ENCODE measurements at regions not wholly inside any gene's neighbourhood (a gene's known extent, or its start where the extent isn't known, plus 50 kb on each side); places are given as distances from the start of the nearest gene placed in this dataset.
A peak's percentile ranks its signal among the peaks of the same experiment; 100 is the strongest.

- no peak for FAIRE-seq
- Histone ChIP-seq H3K9me3 (ENCODE audit: control insufficient read depth in 2 of 2, insufficient read depth in 1 of 2, low read depth in 1 of 2, low read length in 1 of 2) (no peaks in the 10 kb centered on the region), H3K27me3 (ENCODE audit: control insufficient read depth in 3 of 3, insufficient read depth in 3 of 3, low read length in 3 of 3) (no peaks in the 10 kb centered on the region), H3K4me3 (ENCODE audit: low read depth in 1 of 3, low read length in 3 of 3) (no peak overlapping the region), H3K36me3 (ENCODE audit: control insufficient read depth in 3 of 3, insufficient read depth in 2 of 3, low read depth in 1 of 3, low read length in 3 of 3) (no peaks in the 10 kb centered on the region), H3K4me1 (ENCODE audit: control insufficient read depth in 3 of 3, insufficient read depth in 2 of 3, low read depth in 1 of 3, low read length in 2 of 3) (peaks cover 0 to 12% (median 0%) of the 10 kb centered on the region in 3 donors), H3K27ac (ENCODE audit: low read depth in 1 of 3, low read length in 2 of 3) (no peak overlapping the region)
- DNase-seq: no peak
- 85 to 90% (median 88%) methylated on average over 10 of the region's 10 CpGs for WGBS, 3 donors
These were observed 102.0 kb upstream of the BOD1 start for GRCh38 chr5:173718469-173718868.

- Histone ChIP-seq H3K27ac (ENCODE audit: low read depth in 1 of 3, low read length in 2 of 3) (no peak overlapping the region), H3K4me1 (ENCODE audit: control insufficient read depth in 3 of 3, insufficient read depth in 2 of 3, low read depth in 1 of 3, low read length in 2 of 3) (peaks cover 0 to 12% (median 0%) of the 10 kb centered on the region in 3 donors), H3K36me3 (ENCODE audit: control insufficient read depth in 3 of 3, insufficient read depth in 2 of 3, low read depth in 1 of 3, low read length in 3 of 3) (no peaks in the 10 kb centered on the region), H3K4me3 (ENCODE audit: low read depth in 1 of 3, low read length in 3 of 3) (no peak overlapping the region), H3K9me3 (ENCODE audit: control insufficient read depth in 2 of 2, insufficient read depth in 1 of 2, low read depth in 1 of 2, low read length in 1 of 2) (no peaks in the 10 kb centered on the region), H3K27me3 (ENCODE audit: control insufficient read depth in 3 of 3, insufficient read depth in 3 of 3, low read length in 3 of 3) (no peaks in the 10 kb centered on the region)
- WGBS, 3 donors: 57 to 65% (median 63%) methylated on average over 10 of the region's 10 CpGs
- peak in 1 of 2 donors; percentile 42 for DNase-seq
- no peak for FAIRE-seq
These were observed 103.3 kb upstream of the BOD1 start for GRCh38 chr5:173719731-173720082.

- no peaks in the 10 kb centered on the region for H3K27me3 ChIP-seq (ENCODE audit: control insufficient read depth in 3 of 3, insufficient read depth in 3 of 3, low read length in 3 of 3)
- H3K36me3 ChIP-seq (ENCODE audit: control insufficient read depth in 3 of 3, insufficient read depth in 2 of 3, low read depth in 1 of 3, low read length in 3 of 3): no peaks in the 10 kb centered on the region
- peaks cover 0 to 12% (median 0%) of the 10 kb centered on the region in 3 donors for H3K4me1 ChIP-seq (ENCODE audit: control insufficient read depth in 3 of 3, insufficient read depth in 2 of 3, low read depth in 1 of 3, low read length in 2 of 3)
- WGBS, 3 donors: 76 to 93% (median 86%) methylated on average over 8 of the region's 8 CpGs
- FAIRE-seq: no peak
- H3K4me3 ChIP-seq (ENCODE audit: low read depth in 1 of 3, low read length in 3 of 3): no peak overlapping the region
- no peak overlapping the region for H3K27ac ChIP-seq (ENCODE audit: low read depth in 1 of 3, low read length in 2 of 3)
- H3K9me3 ChIP-seq (ENCODE audit: control insufficient read depth in 2 of 2, insufficient read depth in 1 of 2, low read depth in 1 of 2, low read length in 1 of 2): no peaks in the 10 kb centered on the region
- no peak for DNase-seq
These were observed 104.0 kb upstream of the BOD1 start for GRCh38 chr5:173720286-173720952.

GRCh38 chr5:173720953-173721600, 104.6 kb upstream of the BOD1 start:
- H3K4me3 ChIP-seq (ENCODE audit: low read depth in 1 of 3, low read length in 3 of 3): no peak overlapping the region
- FAIRE-seq (no peak), DNase-seq (no peak)
- peaks cover 0 to 12% (median 0%) of the 10 kb centered on the region in 3 donors for H3K4me1 ChIP-seq (ENCODE audit: control insufficient read depth in 3 of 3, insufficient read depth in 2 of 3, low read depth in 1 of 3, low read length in 2 of 3)
- no peaks in the 10 kb centered on the region for H3K36me3 ChIP-seq (ENCODE audit: control insufficient read depth in 3 of 3, insufficient read depth in 2 of 3, low read depth in 1 of 3, low read length in 3 of 3)
- H3K9me3 ChIP-seq (ENCODE audit: control insufficient read depth in 2 of 2, insufficient read depth in 1 of 2, low read depth in 1 of 2, low read length in 1 of 2): no peaks in the 10 kb centered on the region
- WGBS, 3 donors: 75 to 91% (median 90%) methylated on average over 7 of the region's 7 CpGs
- no peaks in the 10 kb centered on the region for H3K27me3 ChIP-seq (ENCODE audit: control insufficient read depth in 3 of 3, insufficient read depth in 3 of 3, low read length in 3 of 3)
- H3K27ac ChIP-seq (ENCODE audit: low read depth in 1 of 3, low read length in 2 of 3): no peak overlapping the region

- no peaks in the 10 kb centered on the region for H3K36me3 ChIP-seq (ENCODE audit: control insufficient read depth in 3 of 3, insufficient read depth in 2 of 3, low read depth in 1 of 3, low read length in 3 of 3)
- no peaks in the 10 kb centered on the region for H3K9me3 ChIP-seq (ENCODE audit: control insufficient read depth in 2 of 2, insufficient read depth in 1 of 2, low read depth in 1 of 2, low read length in 1 of 2)
- WGBS, 3 donors: 80 to 90% (median 84%) methylated on average over 10 of the region's 10 CpGs
- FAIRE-seq (no peak), DNase-seq (no peak)
- no peaks in the 10 kb centered on the region for H3K27me3 ChIP-seq (ENCODE audit: control insufficient read depth in 3 of 3, insufficient read depth in 3 of 3, low read length in 3 of 3)
- peaks cover 0 to 12% (median 0%) of the 10 kb centered on the region in 3 donors for H3K4me1 ChIP-seq (ENCODE audit: control insufficient read depth in 3 of 3, insufficient read depth in 2 of 3, low read depth in 1 of 3, low read length in 2 of 3)
- H3K4me3 ChIP-seq (ENCODE audit: low read depth in 1 of 3, low read length in 3 of 3): no peak overlapping the region
- no peak overlapping the region for H3K27ac ChIP-seq (ENCODE audit: low read depth in 1 of 3, low read length in 2 of 3)
These were observed 105.3 kb upstream of the BOD1 start for GRCh38 chr5:173721601-173722232.

GRCh38 chr5:173726846-173727557, 110.6 kb upstream of the BOD1 start:
- Histone ChIP-seq H3K9me3 (ENCODE audit: control insufficient read depth in 2 of 2, insufficient read depth in 1 of 2, low read depth in 1 of 2, low read length in 1 of 2) (no peaks in the 10 kb centered on the region), H3K4me3 (ENCODE audit: low read depth in 1 of 3, low read length in 3 of 3) (no peak overlapping the region), H3K36me3 (ENCODE audit: control insufficient read depth in 3 of 3, insufficient read depth in 2 of 3, low read depth in 1 of 3, low read length in 3 of 3) (no peaks in the 10 kb centered on the region), H3K4me1 (ENCODE audit: control insufficient read depth in 3 of 3, insufficient read depth in 2 of 3, low read depth in 1 of 3, low read length in 2 of 3) (peaks cover 0 to 22% (median 0%) of the 10 kb centered on the region in 3 donors), H3K27ac (ENCODE audit: low read depth in 1 of 3, low read length in 2 of 3) (peak overlapping the region in 1 of 3 donors; percentile 90), H3K27me3 (ENCODE audit: control insufficient read depth in 3 of 3, insufficient read depth in 3 of 3, low read length in 3 of 3) (no peaks in the 10 kb centered on the region)
- DNase-seq: no peak
- FAIRE-seq: no peak
- 81 to 85% (median 84%) methylated on average over 7 of the region's 7 CpGs for WGBS, 3 donors

GRCh38 chr5:173727839-173728778, 111.7 kb upstream of the BOD1 start:
- DNase-seq: peak; percentile 39 to 84
- WGBS, 3 donors: 32 to 60% (median 45%) methylated on average over 9 of the region's 9 CpGs
- H3K4me1 ChIP-seq (ENCODE audit: control insufficient read depth in 3 of 3, insufficient read depth in 2 of 3, low read depth in 1 of 3, low read length in 2 of 3): peaks cover 0 to 22% (median 0%) of the 10 kb centered on the region in 3 donors
- no peaks in the 10 kb centered on the region for H3K9me3 ChIP-seq (ENCODE audit: control insufficient read depth in 2 of 2, insufficient read depth in 1 of 2, low read depth in 1 of 2, low read length in 1 of 2)
- no peak overlapping the region for H3K4me3 ChIP-seq (ENCODE audit: low read depth in 1 of 3, low read length in 3 of 3)
- H3K36me3 ChIP-seq (ENCODE audit: control insufficient read depth in 3 of 3, insufficient read depth in 2 of 3, low read depth in 1 of 3, low read length in 3 of 3): no peaks in the 10 kb centered on the region
- FAIRE-seq: no peak
- H3K27ac ChIP-seq (ENCODE audit: low read depth in 1 of 3, low read length in 2 of 3): peak overlapping the region in 1 of 3 donors; percentile 90
- H3K27me3 ChIP-seq (ENCODE audit: control insufficient read depth in 3 of 3, insufficient read depth in 3 of 3, low read length in 3 of 3): no peaks in the 10 kb centered on the region

Data from small intestine (tissue), 7 donors.